ENCODE measurements at regions not wholly inside any gene's neighbourhood (a gene's known extent, or its start where the extent isn't known, plus 50 kb on each side); places are given as distances from the start of the nearest gene placed in this dataset.
"Not testable (repeated sequence)": the region's sequence is repeated elsewhere in the genome, so short reads cannot be mapped to it uniquely, and the experiment has no call there.

DNA sequence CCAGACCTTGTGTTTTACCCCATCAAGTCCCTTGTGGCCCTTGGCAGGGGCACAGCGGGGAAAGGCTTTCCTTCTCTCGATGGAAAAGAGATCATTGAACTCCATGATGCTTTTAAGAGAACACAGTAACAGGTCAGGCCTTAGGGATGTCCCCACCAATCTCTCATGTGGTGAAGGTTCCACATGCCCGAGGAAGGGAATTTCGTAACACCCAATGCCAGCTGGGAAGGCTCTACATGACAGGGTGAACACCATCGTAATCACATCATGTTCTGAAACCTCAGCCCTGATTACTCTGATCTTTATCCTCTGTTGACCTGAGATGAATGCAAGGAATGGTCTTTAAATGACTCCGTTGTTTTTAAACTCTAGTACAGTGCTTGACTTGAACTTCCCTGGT lies 105.5 kb upstream of the SPAG17 start:
- no peak for DNase-seq

DNA sequence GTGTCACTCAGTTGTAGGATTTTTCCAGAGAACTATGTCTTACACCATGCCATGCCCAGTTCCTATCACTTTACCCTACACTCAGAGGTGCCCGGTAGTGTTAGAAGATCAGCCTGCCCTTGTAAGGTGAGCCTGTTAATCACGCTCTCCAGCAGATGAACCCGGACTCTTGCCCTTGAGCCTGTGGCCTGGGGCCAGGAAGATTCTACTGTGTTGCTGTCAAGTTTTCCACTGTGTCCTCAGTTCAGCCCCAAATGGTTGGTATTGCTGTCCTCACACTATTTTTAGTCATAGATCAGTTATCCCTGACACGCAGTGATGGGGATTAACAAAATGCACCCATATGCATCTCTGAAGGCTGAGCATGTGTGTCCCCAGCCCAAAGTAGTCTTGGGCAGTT lies 105.0 kb upstream of the SPAG17 start:
- DNase-seq, result no peak

DNA sequence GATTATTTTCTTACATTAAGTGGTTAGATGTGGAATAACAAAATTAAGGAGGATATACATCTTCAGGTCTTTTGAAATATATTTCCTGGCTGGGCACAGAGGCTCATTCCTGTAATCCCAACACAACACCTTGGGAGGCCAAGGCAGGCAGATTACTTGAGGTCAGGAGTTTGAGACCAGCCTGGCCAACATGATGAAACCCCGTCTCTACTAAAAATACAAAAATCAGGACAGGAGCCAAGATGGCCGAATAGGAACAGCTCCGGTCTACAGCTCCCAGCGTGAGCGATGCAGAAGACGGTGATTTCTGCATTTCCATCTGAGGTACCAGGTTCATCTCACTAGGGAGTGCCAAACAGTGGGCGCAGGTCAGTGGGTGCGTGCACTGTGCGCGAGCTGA lies 95.6 kb upstream of the SPAG17 start:
- not testable (repeated sequence) for DNase-seq

DNA sequence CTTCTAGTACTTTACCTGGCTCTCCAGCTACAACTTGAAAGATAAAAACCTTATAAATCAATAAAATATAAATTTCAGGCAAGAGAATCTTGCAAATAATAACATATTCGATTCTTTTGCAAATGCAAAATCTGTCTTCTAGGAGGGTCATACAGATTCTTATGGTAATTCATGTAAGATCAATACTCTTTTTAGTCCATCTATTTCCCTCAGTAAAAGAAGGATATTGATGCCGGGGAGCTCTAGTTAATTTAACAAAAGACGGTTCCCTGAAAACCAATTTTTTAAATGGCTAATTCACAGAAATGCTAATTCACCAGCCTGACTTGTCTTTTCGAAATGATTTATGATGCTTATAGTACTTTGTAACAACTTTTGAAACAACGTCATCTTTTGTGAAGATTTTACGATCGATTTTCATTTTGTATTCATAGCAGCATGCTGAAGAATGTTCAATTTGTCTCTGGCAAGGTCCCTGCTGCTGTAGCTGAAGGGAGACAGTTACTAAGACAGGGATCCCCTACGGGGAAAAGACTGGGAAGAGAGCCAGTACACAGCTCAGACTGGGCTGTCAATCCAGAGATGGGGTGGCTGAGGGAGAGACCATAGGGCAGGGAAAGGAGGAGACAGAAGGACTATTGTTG lies 90.6 kb upstream of the SPAG17 start:
- no peak for DNase-seq

DNA sequence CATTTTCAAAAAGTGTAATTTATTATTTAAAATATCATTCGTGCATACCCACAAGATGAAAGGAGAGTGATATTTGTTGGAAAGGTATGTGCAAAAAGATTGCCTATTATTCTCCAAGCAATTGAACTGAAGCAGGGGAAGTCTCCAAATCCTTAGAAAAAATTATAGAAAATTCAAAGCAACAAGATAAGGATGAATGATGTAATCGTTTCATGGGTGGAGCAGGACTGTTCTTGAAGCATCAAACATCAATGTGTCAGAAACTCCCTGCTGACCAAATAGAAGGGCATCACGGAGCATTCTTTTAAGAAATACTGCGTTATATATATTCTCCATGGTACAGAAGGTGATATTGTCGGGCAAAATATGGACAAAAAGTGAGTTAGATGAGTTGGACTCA lies 87.9 kb upstream of the SPAG17 start:
- DNase-seq, result no peak

DNA sequence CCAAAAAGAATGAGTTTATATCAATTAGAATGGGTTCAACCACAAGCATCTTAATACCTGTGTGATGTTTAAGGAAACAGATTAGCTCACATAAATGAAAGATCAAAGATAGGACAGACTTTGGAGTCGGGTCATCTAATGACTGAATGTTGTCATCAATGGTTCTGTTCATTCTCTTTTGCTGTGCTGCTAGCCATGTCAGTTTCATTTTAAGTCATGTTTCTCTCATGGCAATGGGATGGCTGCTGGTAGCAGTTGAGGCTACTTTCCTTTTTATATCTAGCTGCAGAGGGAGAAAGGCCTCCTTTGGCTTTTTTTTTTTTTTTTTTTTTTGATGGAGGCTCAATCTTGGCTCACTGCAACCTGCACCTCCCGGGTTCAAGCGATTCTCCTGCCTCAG lies 86.9 kb upstream of the SPAG17 start:
- no peak for DNase-seq

DNA sequence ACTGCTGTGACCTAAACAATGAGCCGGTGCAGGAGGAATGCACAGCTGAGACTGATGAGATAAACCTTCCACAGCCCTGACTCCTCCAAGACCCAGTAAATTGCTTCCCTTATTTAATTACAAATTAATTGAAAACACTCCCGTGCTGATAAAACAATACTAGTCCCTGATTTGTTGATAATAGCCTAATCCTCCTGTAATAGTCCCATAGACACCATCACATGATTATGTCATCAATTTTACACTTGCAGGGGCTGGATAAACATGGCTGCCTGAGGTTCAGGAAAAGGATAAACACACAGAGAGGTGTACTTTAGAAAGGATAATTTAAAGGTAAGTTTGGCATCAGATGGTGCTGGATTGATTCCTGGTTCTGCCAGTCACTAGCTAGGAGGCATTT lies 84.6 kb upstream of the SPAG17 start:
- DNase-seq, result no peak

DNA sequence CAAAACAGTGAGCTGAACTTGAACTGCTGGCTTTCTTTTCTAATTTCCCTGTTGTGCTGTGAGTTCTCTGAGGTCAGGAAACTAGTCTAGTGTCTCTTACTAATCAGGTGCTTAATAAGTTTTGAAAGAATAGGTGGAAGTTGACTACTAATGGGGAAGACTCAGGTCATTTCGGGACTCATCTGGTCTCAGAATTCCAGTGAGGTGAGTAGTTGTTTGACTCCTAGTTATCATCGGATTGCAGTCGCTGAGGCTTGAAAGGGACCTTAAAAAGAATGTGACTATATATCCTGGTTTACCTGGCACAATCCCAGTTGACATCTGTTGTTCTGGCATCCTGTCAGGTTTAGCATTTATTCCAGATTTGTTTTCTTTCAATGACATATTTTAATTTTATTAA lies 81.4 kb upstream of the SPAG17 start:
- no peak for DNase-seq

DNA sequence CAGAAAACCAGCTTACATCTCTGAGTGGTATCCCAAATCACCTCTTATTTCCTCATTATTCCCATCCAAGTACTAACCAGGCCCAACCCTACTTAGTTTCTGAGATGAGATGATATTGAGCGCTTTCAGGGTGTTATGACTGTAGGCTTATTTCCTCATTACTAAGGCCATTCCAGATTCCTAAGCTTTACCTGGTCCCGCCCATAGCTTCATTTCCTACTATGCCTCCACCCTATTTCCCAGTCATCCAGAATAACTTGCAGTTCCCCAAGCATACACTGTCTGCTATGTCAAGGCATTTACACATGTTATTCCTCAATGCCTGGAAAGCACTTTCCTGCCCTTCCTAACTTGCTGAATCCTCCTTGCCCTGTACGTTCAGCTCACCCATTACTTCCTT lies 79.3 kb upstream of the SPAG17 start:
- DNase-seq, result no peak

DNA sequence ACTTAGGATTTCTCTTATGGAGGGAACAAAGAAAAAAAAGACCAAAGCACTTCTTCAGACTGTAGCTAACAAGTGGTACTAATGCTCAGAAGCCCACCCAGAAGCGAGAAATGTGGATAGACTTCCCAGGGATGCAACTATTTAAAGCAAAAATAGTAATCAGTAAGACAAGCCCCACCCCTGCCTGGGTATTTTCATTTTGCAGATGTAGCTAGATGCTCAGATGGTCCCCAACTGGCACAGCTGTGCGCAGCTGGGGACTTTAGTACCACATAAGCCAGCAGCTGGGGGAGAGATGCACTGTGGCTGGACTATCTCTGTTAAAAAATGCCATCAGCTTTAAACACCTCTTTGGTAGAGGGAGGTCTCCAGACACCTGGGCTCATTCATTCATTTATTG lies 77.8 kb upstream of the SPAG17 start:
- DNase-seq, result no peak

DNA sequence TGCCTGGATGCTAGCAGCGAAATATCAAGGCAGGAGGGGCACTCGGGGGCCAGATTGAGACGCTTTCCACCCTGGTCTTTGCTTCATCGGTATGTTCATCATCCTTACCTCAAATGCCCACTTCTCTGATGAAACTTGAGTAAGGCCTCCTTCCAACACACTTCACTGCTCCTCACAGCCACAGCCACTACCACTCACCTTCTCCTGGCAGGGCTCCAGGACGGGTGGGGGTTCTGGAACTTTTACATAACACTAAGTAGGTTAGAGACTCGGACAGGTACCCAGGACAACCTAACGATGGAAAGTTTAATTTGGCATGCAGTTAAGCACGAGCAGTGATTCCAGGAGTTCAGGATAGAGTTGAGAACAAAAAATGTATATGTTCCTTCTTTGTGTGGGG lies 73.9 kb upstream of the SPAG17 start:
- DNase-seq, result no peak

DNA sequence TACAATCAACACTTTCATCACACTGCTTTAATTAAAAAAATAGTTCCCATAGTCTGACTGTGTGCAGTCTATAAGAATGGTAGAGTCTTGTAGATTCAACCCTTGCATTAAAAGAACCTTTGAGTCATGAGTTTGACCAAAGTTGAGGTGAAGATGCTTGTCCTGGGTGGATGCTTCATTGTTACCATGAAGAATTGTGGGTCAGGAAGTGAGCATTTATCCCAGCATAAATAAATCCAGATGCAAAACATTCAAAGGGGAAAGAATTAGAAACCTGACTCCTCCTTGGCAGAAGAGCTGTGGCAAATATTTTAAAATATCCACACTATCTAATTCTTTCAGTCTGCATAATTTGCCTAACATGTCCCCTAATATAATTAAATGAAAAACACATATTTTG lies 72.9 kb upstream of the SPAG17 start:
- no peak for DNase-seq

DNA sequence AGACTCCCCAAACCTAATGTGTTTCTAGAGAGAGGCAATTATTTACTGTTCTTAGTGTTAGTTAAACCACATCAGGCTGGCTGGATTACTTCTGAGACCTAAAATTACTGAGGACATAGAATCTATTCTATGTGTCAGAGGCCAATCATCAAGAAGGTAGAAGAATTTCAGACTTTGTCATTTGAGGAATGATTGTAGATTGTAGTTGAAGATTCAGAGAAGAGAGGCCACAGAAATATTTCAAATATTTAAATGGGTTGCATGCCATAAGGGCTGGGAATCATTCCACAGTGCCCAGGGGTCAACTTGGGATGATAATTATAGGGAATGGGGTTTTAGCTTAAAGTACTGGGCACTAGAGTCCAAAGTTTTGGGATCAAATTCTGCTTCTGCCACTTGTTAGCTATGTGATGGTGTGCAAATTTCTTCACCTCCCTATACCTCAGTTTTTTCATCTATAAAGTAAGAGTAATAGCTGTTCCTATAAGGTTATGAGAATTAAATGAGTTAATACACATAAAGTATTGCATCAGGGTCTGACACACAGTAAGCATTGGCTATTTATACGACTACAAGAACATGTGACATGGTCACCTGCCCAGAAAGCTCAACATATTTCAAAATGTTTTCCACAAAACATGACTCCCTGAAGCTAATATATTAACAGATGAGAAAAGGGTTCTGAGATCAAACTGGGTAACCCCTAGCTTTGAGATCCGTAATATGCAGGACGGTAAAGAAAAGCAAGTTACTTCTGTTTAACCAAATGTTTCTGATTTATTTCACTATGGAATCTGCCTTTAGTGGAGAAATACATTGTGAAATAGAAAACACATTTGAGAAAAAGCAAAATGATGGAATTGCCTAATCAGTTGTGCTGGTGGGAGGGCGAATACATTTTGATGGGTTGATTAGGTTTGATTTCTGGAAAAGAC lies 69.7 kb upstream of the SPAG17 start:
- no peak for DNase-seq

DNA sequence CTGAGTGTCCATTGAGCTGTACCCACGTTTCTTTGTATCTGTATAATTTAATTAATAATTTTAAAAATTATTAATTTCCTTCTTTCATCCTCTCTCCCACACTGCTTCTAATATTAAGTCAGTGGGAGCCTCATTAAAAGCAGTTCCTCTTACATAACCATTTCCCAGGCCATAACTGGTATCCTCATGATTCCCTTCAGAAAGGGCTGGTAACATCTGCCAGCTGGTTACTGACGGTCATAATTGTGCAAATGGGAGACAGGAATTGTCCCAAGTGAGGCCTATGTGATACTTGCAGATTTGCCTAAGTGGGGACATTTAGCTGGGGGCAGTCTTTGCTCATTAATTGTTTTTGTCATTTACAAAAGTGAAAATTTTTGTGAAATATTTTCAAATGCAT lies 69.0 kb upstream of the SPAG17 start:
- DNase-seq, result no peak

DNA sequence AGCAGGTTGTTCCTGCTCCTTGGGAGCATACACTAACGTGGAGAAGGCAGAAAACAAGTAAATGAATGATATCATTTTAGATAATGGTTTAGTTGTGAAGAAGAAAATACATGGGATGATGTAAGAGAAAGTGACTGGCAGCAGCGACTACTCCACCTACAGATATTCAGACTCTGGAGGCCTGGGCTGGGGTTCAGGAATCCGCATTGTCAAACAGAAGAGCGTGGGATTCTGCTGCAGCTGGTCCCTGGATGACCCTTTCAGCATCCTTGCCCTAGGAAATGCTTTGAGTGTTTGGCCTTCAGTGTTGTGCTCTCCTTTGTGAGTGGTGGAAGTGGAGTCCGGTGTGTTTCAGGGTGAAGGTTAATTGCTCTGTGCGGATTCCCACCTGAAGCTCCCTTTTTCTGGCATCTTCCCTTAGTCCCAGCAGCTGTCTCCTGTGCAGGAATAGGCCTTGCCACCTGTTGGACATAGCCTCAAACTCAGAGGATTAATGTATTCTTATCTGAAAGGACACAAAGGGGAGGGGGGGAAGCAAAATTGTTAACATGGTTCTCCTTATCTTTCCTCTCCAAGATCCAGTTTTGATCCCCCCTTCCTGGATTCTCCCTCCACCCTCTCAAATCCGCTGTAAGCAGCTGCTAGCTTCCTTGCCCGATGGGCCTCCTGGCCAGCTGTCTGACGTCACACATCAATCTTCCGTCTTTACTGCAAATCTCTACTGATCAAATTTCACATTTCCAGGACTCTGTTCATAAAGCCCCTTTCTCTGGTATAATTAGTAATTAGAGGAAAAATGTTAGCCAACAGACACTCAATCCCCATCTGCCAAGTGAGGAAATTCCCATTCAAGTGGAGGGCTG lies 68.3 kb upstream of the SPAG17 start:
- DNase-seq, result peak in 1 of 2 experiments; percentile 4

DNA sequence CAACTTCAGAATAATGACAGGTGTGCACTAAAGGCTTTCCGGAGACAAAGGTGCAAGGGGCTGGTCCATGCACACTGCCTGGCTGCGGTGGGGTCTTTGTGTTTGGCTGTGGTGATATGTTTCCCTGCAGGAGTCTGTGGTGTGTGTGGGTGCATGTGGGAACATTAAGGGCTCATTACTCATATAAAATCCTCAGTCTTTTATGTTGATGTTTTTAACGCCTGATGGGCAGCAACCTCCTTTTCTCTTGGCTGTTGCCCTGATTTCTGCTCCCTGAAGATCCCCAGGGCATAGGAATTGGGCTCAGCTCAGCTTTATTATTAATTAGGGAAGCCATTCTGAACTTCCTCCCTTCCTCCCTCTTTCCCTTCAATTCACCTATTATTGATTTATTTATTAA lies 67.6 kb upstream of the SPAG17 start:
- DNase-seq, result no peak

DNA sequence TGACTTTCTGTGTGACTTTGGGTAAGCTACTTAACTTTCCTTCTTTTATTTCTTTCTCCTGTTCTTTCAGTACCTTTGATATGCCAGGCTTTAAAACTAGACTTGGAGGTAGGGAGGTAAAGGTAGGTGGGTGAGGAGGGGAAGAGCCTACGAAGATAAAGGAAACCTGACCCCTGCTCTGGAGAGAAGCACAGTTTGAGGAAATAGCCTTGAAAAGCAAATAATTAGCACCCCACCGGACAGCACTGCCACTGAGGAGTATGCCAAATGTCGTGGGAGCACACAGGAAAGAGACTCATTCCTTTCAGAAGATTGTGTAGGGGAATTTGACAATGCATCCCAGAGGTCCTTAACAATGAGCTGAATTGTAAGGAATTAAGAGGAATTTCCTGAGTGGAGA lies 65.2 kb upstream of the SPAG17 start:
- DNase-seq, result no peak

DNA sequence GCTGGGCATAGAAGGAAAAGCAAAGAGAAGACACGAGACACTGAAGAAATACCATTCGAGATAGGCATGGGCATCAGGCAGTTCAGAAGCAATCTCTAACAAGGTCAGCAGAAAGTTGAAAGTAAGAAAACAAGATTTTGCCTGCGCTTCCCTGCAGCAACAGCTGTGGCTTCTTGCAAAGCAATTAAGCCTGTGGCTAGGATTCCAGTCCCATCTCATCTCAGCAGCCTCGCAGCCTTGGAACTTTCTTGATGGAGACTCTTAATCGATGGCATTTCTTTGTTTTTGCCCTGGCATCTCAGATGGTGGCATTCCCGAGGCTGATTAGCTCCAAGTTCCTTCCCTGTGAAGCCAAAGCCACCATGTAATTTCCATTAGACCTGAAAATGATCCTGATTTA lies 64.6 kb upstream of the SPAG17 start:
- DNase-seq, result no peak

DNA sequence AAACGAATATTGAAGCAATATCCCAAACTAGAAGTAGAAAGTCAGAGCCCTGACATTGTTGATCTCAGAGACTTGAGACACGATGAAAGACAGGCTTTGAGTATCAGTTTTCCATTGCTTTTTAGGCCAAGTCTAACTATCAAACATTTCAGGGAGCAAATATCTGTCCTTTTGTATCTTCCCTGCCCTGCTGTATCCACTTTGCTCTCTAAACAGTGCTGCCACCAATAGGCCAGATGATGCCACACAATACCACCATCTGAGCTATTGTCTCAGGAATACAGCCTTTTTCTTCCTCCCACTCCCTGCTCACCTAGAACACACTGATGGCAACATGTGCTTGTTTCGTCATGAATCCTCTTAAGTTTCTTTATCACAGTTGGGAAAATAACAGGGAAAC lies 62.6 kb upstream of the SPAG17 start:
- DNase-seq, result peak in 1 of 2 experiments; percentile 38

DNA sequence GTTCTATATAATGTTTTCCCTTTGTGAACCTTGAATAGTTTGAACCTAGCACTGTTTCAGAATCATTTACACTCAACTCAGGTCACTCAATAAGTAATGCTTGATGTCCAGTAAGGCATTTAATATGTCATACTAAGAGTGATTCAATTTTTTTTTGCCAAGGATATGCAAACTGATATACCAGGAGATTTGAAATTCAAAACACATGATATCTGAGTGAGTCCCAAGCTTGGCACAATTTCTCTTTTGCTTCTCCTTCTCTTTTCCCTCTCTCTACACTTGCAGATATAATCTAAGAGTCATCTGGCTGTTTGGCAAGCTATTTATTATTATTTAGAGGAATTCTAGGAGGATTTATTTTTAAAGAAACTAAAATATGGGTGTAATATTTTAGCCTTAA lies 61.6 kb upstream of the SPAG17 start:
- no peak for DNase-seq

DNA sequence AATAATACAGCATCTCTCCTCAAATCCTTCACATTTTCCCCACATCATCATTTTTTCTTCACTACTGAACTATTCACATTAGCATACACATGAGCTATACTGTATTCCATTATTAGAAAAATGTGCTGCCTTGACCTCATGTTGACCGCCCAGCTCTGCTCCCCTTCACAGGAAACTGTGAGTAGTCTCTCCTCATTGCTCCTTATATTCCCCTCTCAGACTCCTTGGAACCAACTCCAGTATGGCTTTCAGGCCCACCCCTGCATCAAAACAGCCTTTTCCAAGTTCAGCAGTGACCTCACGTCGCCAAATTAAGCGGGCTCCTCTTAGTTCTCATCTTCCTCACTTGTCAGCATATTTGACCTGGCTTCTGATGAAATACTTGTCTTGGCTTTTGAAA lies 59.2 kb upstream of the SPAG17 start:
- DNase-seq, result no peak

DNA sequence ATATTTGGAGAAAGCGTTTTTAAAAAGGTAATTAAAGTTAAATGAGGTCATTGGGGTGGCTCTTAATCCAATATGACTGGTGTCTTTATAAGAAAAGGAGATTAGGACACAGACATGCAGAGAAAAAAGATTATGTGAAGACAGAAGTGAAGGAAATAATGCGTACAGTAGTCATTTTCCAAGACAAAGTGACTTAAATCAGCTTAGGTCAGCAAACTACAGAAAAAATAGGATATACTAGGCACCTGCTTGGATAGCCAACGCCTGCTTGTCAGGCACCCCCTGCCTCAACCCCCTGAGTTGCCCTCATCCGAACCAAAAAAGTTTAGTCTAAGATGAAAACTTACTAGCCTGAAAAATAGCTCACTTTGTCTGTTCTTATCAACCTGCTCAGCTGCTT lies 58.2 kb upstream of the SPAG17 start:
- no peak for DNase-seq

Data from NCI-H2081 (cell line).